ENCODE measurements at regions not wholly inside any gene's neighbourhood (a gene's known extent, or its start where the extent isn't known, plus 50 kb on each side); places are given as distances from the start of the nearest gene placed in this dataset.

- no peak overlapping the region for H3K27ac ChIP-seq (ENCODE audit: low read depth, low read length)
- H3K9me3 ChIP-seq (ENCODE audit: insufficient read depth, low read length), result no peaks in the 10 kb centered on the region
- no peaks in the 10 kb centered on the region for H3K79me2 ChIP-seq (ENCODE audit: insufficient read depth, low read length)
- H3F3A ChIP-seq (ENCODE audit: insufficient read depth), result no peaks in the 10 kb centered on the region
- no peak overlapping the region for H3K4me3 ChIP-seq (ENCODE audit: insufficient read depth, low read length, poor library complexity, severe bottlenecking)
- no peaks in the 10 kb centered on the region for H4K20me1 ChIP-seq (ENCODE audit: low read depth, low read length)
- no peak overlapping the region for H3K9ac ChIP-seq (ENCODE audit: low read length)
- no peaks in the 10 kb centered on the region for H3K36me3 ChIP-seq (ENCODE audit: low read length)
- H2AFZ ChIP-seq (ENCODE audit: low read depth, low read length, severe bottlenecking), result no peak overlapping the region
- no peak for TF ChIP-seq EZH2phosphoT487 (conservative IDR thresholded peaks at IDR 0.05; ENCODE audit: low read length)
- TF ChIP-seq, protein P1, sequence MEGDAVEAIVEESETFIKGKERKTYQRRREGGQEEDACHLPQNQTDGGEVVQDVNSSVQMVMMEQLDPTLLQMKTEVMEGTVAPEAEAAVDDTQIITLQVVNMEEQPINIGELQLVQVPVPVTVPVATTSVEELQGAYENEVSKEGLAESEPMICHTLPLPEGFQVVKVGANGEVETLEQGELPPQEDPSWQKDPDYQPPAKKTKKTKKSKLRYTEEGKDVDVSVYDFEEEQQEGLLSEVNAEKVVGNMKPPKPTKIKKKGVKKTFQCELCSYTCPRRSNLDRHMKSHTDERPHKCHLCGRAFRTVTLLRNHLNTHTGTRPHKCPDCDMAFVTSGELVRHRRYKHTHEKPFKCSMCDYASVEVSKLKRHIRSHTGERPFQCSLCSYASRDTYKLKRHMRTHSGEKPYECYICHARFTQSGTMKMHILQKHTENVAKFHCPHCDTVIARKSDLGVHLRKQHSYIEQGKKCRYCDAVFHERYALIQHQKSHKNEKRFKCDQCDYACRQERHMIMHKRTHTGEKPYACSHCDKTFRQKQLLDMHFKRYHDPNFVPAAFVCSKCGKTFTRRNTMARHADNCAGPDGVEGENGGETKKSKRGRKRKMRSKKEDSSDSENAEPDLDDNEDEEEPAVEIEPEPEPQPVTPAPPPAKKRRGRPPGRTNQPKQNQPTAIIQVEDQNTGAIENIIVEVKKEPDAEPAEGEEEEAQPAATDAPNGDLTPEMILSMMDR (IDR thresholded peaks at IDR 0.05; ENCODE audit: insufficient read depth, low read length, poor library complexity, severe bottlenecking), result no peak
- no peaks in the 10 kb centered on the region; the same call in 1 of the 2 replicates for H3K9me2 ChIP-seq (replicated peaks; ENCODE audit: insufficient read depth, low read length)
- no peaks in the 10 kb centered on the region for H3K27me3 ChIP-seq (ENCODE audit: low read length)
- no peak overlapping the region for H3K4me2 ChIP-seq (ENCODE audit: low read depth, low read length, poor library complexity, severe bottlenecking)
Observed at GRCh38 chr7:35355199-35355598, 101.3 kb upstream of the TBX20 start.

- Histone ChIP-seq H4K20me1 (ENCODE audit: low read depth, low read length) (no peaks in the 10 kb centered on the region), H3K4me3 (ENCODE audit: insufficient read depth, low read length, poor library complexity, severe bottlenecking) (no peak overlapping the region), H3K27me3 (ENCODE audit: low read length) (no peaks in the 10 kb centered on the region), H3K9me2 (replicated peaks; ENCODE audit: insufficient read depth, low read length) (no peaks in the 10 kb centered on the region; the same call in 1 of the 2 replicates), H3K4me2 (ENCODE audit: low read depth, low read length, poor library complexity, severe bottlenecking) (no peak overlapping the region), H3K79me2 (ENCODE audit: insufficient read depth, low read length) (no peaks in the 10 kb centered on the region), H3K27ac (ENCODE audit: low read depth, low read length) (no peak overlapping the region), H3F3A (ENCODE audit: insufficient read depth) (no peaks in the 10 kb centered on the region), H3K9me3 (ENCODE audit: insufficient read depth, low read length) (no peaks in the 10 kb centered on the region), H3K9ac (ENCODE audit: low read length) (no peak overlapping the region), H2AFZ (ENCODE audit: low read depth, low read length, severe bottlenecking) (no peak overlapping the region), H3K36me3 (ENCODE audit: low read length) (no peaks in the 10 kb centered on the region)
- TF ChIP-seq EZH2phosphoT487 (conservative IDR thresholded peaks at IDR 0.05; ENCODE audit: low read length), result no peak
- TF ChIP-seq, protein P1 (IDR thresholded peaks at IDR 0.05; ENCODE audit: insufficient read depth, low read length, poor library complexity, severe bottlenecking), result no peak
Observed at GRCh38 chr7:35353481-35353880, 99.6 kb upstream of the TBX20 start.

GRCh38 chr7:35351466-35351865, 97.6 kb upstream of the TBX20 start:
- TF ChIP-seq EZH2phosphoT487 (conservative IDR thresholded peaks at IDR 0.05; ENCODE audit: low read length), result no peak
- TF ChIP-seq, protein P1 (IDR thresholded peaks at IDR 0.05; ENCODE audit: insufficient read depth, low read length, poor library complexity, severe bottlenecking), result no peak
- H3K4me2 ChIP-seq (ENCODE audit: low read depth, low read length, poor library complexity, severe bottlenecking), result no peak overlapping the region
- H3K9me2 ChIP-seq (replicated peaks; ENCODE audit: insufficient read depth, low read length), result no peaks in the 10 kb centered on the region
- H3K4me3 ChIP-seq (ENCODE audit: insufficient read depth, low read length, poor library complexity, severe bottlenecking), result no peak overlapping the region
- no peaks in the 10 kb centered on the region for H3K27me3 ChIP-seq (ENCODE audit: low read length)
- H3K79me2 ChIP-seq (ENCODE audit: insufficient read depth, low read length), result no peaks in the 10 kb centered on the region
- H3K27ac ChIP-seq (ENCODE audit: low read depth, low read length), result no peak overlapping the region
- no peak overlapping the region for H2AFZ ChIP-seq (ENCODE audit: low read depth, low read length, severe bottlenecking)
- no peaks in the 10 kb centered on the region for H3K9me3 ChIP-seq (ENCODE audit: insufficient read depth, low read length)
- H3F3A ChIP-seq (ENCODE audit: insufficient read depth), result no peaks in the 10 kb centered on the region
- no peaks in the 10 kb centered on the region for H3K36me3 ChIP-seq (ENCODE audit: low read length)
- no peaks in the 10 kb centered on the region for H4K20me1 ChIP-seq (ENCODE audit: low read depth, low read length)
- H3K9ac ChIP-seq (ENCODE audit: low read length), result no peak overlapping the region

Data from SU-DHL-6 (cell line).